Esophagus squamous epithelium (tissue), 4 donors: ENCODE measurements at regions not wholly inside any gene's neighbourhood (a gene's known extent, or its start where the extent isn't known, plus 50 kb on each side); places are given as distances from the start of the nearest gene placed in this dataset.

ENCODE experiments used
- CTCF ChIP-seq, 6 experiments: fragments of 450-650 bp in 4 of 6; fragments of 200-600 bp in 2 of 6; sonication (generic) in 2 of 6; IDR thresholded peaks; one replicate each; pipeline ENCODE4 v1.5.1; 2016 to 2019; ENCODE audit warnings: antibody characterized with exemption in 6 of 6, mild to moderate bottlenecking in 4 of 6, moderate library complexity in 4 of 6
- POLR2A ChIP-seq, 4 donors: fragments of 450-650 bp; IDR thresholded peaks; one replicate each; pipeline ENCODE4 v1.6.1; 2017; ENCODE audit warnings: antibody characterized with exemption in 4 of 4, mild to moderate bottlenecking in 4 of 4, moderate library complexity in 3 of 4

GRCh38 chr5:27269766-27270165 lies 231.4 kb upstream of the CDH9 start:
- TF ChIP-seq CTCF (IDR thresholded peaks at IDR 0.05) (no peak), POLR2A (IDR thresholded peaks at IDR 0.05) (no peak)
